Activated CD8-positive, alpha-beta memory T cell treated with anti-CD3 and anti-CD28 coated beads for 36 hours (primary cell): ENCODE measurements at regions not wholly inside any gene's neighbourhood (a gene's known extent, or its start where the extent isn't known, plus 50 kb on each side); places are given as distances from the start of the nearest gene placed in this dataset.

ENCODE experiments used
- CTCF ChIA-PET: fragments of 350-600 bp; sonication (Branson Sonifier 250); formaldehyde crosslinking; loops from one replicate; lab custom pipeline; 2021; ENCODE audit warnings: antibody characterized with exemption; lab: Charles Lee
- POLR2A ChIA-PET: fragments of 350-600 bp; sonication (Branson Sonifier 250); formaldehyde crosslinking; loops from one replicate; lab custom pipeline; 2021; ENCODE audit warnings: antibody characterized with exemption; lab: Charles Lee

DNA sequence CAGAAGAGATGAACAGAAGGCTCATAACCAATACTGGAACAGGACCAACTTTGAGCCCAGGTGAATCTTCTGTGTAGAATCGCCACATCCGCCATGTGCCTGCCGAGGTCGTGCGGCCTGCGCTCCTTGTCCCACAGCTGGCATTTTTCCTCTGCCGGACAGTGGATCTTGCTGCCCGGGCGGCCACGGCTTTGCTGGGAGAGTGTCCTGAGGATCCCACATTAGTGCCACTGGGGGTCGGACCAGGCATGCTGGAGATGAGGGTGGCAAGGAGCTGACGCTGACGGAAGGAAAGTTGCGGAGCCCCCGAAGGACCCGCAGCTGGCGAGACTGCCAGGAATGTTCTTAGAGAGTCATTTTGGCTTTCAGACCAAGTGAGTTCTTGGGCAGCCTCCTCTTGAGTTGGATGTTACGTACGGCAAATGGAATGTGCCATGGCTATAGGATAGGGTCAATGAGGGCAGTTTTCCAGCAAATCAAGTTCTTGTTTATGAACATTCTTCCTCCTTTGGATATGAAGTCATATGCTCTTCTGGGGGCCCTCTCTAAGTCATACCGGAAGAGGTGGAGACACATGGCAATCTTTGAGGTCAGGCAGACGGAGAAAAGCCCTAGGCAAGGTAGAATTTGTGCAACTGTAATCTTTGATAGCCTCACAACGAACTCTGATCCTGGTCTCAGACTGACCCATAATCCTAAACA, 57.4 kb upstream of the NUP160 start:
- POLR2A ChIA-PET = no interaction called here
- CTCF ChIA-PET = no interaction called here

DNA sequence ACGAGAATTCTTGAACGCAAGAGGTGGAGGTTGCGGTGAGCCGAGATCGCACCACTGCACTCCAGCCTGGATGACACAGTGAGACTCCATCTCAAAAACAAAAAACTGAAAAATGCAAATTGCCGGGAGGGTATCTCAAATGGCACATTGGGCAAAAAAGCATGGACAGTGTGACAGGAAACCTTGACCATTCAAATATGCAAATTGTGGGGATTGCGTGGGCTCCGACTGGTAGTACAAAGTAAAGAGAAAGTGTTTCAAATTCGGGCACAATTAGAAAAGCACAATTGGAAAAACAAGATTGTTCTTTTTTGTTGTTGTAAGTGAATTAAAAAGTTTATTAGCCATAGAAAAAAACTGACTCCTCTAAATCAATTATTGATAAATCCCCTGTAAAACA, 56.7 kb upstream of the NUP160 start:
- ChIA-PET CTCF (no interaction called here), POLR2A (no interaction called here)

DNA sequence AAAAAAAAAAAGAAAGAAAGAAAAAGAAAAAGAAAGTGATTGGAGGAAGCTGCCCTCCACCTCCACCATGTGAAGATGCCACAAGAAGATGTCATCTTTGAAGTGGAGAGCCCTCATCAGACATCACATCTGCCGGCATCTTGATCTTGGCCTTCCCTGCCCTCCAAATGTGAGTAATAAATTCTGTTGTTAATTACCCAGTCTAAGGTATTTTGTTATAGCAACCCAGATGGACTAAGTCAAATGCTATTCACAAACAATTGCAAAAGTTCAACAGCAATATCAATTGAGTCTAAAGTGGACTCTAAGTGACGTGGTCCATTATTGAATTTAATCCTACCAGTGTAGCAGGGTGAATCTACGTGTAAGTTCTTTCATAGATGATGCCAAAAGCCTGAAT, 55.9 kb upstream of the NUP160 start:
- CTCF ChIA-PET = no interaction called here
- POLR2A ChIA-PET = no interaction called here

DNA sequence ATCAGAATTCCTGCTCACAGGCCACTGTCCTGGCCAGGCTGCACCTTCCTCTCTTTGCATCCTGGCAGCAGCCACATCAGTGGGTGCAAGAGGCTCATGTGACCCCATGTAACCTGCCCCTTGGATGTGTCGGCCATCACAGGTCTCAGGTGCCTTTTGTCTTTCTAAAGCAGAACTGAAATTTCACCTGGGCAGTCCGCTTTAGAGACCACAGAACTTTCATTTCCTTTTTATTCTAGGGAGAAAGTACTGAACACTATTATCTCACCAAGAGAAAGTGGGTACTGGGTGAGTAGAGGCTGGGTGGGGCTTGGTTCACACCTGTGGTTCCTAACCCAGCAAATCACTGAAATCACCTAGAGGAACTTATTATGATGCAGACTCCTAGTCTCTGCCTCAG, 51.7 kb upstream of the NUP160 start:
- ChIA-PET POLR2A (no interaction called here), CTCF (interaction anchor here (0.5 kb wide), 1 partner anchor 17 kb away, joined by 3 read pairs; no protein-coding TSS in a partner anchor)
